Spleen (tissue), 7 donors: ENCODE measurements at regions not wholly inside any gene's neighbourhood (a gene's known extent, or its start where the extent isn't known, plus 50 kb on each side); places are given as distances from the start of the nearest gene placed in this dataset.

Experiments used
- CTCF ChIP-seq, 11 experiments: fragments of 200-600 bp in 7 of 11; fragments of 450-650 bp in 4 of 11; sonication (generic) in 4 of 11; IDR thresholded peaks in 8 of 11; conservative IDR thresholded peaks in 3 of 11; 1 replicate in 7 of 11; 2 replicates in 4 of 11; pipeline versions ENCODE4 v1.4.0 to v1.8.0; 2016 to 2021; ENCODE audit warnings: antibody characterized with exemption in 11 of 11, inconsistent platforms in 4 of 11, mild to moderate bottlenecking in 1 of 11
- POLR2A ChIP-seq, 3 donors: fragments of 450-650 bp; IDR thresholded peaks; one replicate each; pipeline ENCODE4 v1.5.1; 2017; ENCODE audit warnings: antibody characterized with exemption in 3 of 3, mild to moderate bottlenecking in 1 of 3
- POLR2AphosphoS5 ChIP-seq, 3 donors: sonication (generic); formaldehyde crosslinking; IDR thresholded peaks; one replicate each; pipeline ENCODE4 v1.5.1; 2017; ENCODE audit warnings: antibody characterized with exemption in 3 of 3
- donor health status: DM: no; HTN: no; CAD: no; lungs with moderate emphysema.
- donor health status: DM: no; HTN: no; CAD: no.
- donor health status: DM: no; HTN: no; CAD: no.

- TF ChIP-seq CTCF (IDR thresholded peaks at IDR 0.05 in 8 of 11, conservative IDR thresholded peaks at IDR 0.05 in 3 of 11) (no peak), POLR2A (IDR thresholded peaks at IDR 0.05) (no peak), POLR2AphosphoS5 (IDR thresholded peaks at IDR 0.05) (no peak)
Observed at GRCh38 chr13:53499576-53500133, 471.0 kb downstream of the OLFM4 start.
